MV-4-11 (cell line): ENCODE measurements at regions not wholly inside any gene's neighbourhood (a gene's known extent, or its start where the extent isn't known, plus 50 kb on each side); places are given as distances from the start of the nearest gene placed in this dataset.

Source experiments
- DNase-seq: peaks from one replicate; lab custom pipeline; 2025; lab: John Stamatoyannopoulos, UW

DNA sequence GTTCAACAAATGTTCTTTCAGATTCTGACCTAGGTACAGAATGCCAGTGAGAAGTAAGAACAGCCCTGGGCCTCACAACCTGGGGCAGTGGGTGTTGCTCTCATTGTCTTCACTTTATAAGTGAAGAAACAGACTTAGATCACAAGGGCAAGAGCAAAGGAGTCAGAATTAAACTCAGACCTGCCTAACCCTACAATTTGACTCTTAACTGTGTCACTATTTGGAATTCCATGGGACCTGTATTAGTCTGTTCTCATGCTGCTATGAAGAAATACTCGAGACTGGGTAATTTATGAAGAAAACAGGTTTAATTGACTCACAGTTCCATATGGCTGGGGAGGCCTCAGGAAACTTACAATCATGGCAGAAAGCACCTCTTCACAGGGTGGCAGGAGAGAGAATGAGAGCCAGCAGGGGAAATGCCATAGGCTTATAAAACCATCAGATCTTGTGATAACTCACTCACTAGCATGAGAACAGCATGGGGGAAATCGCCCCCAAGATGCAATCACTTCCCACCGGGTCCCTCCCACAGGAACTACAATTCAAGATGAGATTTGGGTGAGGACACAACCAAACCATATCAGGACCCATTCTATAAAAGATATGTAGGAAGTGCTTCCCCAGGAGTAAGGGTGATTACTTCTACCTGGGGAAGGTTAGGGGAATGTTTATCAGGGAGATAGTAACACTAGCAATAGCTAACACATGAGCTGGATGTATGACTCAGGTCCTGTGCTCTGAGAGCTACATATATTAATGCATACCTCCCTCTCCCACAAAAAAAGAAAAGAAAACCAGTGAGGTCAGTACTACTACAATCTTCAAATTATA lies 270.1 kb downstream of the SOX9 start:
- DNase-seq: no peak

DNA sequence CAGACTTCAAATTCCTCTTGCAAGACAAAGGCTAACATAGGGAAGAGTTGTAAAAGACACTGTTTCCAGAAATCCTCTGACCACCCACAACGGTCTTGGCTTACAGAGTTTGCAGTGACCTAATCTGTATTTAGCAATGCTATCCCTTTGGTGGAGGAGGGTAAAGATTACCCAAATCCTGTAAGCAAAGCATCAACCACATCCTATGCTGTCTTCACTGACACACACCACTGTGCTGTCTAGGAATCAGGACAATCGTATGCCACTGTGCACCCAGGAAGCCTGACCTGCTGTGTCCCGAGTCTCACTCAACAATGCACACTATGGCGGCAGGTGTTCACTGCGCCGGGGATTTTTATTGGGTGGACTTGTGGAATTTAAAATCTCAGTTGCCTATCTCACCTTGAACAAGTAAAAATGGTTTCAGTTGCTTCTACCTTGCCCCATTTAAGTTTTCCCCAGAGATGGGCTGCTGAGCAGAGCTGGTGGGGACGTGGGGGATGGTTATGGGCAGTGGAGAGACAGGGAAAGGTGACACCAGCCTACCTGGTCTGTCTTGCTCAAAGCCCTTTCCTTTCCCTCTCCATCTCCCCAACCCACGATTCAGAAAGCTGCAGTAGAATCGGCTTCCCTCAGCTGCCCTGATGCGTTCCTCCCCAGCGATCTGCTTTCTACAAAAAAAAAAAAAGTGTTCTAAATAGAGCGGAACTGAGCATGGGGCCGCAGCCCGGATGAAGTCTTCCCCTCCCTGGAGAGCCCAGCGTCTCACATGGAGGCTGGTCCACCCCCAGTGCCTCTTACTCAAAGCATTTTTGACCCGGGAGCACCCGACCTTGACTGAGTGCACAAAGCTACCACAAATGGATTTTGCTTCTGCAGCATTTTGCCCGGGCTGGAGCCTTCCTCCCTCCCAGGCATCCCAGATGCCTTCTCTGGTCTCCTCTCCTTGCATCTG lies 271.5 kb downstream of the SOX9 start:
- peak; percentile 86 for DNase-seq

DNA sequence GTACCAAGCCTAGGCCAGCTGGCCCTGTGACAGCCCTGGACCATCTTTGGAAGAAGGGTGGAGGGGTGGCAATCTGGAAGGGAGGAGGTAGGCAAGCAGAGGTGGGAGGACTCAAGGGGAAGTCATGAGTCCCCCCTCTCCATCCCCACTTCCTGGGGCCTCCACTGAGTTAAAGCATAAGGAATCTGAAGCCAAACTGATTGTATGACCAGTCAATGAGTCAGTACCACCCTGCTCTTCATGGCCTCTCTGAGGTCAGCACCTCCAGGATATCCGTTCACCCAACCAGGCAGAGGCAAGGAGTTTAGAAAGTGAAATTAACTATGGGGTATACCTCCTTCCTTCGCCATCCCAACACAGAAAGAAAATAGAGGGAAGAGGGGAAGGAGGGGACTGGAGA lies 272.7 kb downstream of the SOX9 start:
- peak; percentile 52 for DNase-seq

GRCh38 chr17:72394531-72394930 lies 273.7 kb downstream of the SOX9 start:
- DNase-seq: no peak

GRCh38 chr17:72396121-72396520 lies 275.3 kb downstream of the SOX9 start:
- no peak for DNase-seq

- DNase-seq: no peak
These were observed 276.4 kb downstream of the SOX9 start for GRCh38 chr17:72397223-72397667.

DNA sequence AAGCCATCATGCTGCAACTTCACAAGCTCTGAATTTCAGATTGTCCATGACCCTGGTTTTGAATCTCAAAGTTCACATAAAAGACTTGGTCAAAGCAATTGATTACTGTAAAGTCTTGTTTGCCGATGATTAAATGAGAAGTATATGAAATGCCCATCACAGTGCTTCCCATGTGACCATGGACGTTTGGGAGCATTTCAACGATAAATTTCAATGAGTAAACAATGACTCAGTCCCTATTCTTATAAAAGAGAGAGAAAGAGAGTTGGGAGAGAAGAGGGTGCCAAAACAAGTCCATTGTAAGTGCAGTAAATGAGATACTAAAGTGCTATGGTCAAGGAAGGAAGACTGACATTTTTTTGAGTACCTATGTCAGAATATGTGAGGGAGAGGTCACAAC lies 276.9 kb downstream of the SOX9 start:
- DNase-seq: no peak

DNA sequence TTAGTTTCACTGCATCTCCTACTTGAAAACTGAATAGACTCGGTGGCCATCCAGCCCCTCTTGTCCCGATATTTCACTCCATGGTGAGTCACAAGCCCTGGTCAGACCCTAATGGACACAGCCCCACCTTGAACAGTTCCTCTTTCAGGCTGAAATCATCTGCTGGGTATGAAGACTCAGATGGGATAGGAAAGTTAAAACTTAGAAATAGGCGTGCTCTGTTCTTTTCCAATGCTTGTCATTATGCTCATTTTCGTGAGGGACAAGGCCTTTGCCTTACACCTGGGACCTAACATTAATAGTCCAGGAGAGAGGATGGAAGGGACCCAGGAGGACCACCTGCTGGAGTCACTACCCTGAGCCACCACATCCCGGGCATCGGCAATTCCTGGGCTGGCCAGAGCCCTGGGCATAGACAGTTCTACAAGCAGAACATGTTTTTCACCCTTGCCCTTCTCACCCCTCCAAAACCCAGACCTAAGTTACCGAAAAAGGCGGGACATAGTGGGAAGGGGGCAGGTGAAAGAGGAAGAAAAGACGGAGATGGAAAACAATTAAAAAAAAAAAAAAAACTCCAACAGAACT lies 278.3 kb downstream of the SOX9 start:
- no peak for DNase-seq

GRCh38 chr17:72399608-72400487 lies 279.0 kb downstream of the SOX9 start:
- no peak for DNase-seq

- DNase-seq: no peak
These were observed 279.6 kb downstream of the SOX9 start for GRCh38 chr17:72400488-72400827.

DNA sequence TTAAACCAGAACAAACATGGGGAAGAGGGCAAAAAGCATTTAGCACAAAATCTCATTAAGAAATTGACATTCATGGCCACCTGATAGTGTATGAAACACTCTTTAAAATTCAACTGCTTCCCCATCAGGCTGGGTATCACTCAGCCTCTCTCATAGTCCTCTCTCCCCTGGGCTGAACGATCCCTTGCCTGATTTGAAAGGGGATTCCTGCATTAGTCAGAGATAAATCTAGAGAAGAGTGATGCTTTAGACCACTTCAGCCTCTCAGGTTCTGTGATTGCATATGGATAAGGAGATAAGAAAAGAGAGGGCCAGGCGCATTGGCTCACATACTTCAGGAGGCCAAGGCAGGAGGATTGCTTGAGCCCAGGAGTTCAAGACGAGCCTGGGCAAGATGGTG lies 280.0 kb downstream of the SOX9 start:
- no peak for DNase-seq

- no peak for DNase-seq
These were observed 281.3 kb downstream of the SOX9 start for GRCh38 chr17:72401883-72402726.

- no peak for DNase-seq
These were observed 281.9 kb downstream of the SOX9 start for GRCh38 chr17:72402727-72403210.

DNA sequence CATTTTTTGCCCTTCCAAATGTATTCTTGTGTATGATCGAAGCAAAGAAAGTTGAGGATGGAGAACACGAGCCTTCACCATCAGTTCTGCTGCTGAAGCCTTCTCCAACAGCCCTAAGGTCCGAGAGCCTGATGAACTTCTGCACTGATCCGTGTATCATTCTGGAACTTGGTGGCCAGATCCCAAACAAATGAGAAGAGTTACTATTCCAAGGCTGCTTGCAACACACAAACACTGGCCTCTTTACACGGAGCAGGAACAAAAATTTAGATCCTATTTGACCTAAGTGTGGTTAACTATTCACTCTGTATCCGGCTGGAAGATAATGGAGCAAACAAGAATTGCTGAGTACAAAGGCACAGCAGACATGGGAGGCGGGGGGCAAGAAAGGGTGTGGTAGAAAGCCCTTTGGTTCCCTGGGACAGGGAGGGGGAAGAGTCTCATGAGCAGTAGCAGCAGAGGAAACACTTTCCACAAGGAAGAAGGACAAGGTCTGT lies 282.9 kb downstream of the SOX9 start:
- no peak for DNase-seq

DNA sequence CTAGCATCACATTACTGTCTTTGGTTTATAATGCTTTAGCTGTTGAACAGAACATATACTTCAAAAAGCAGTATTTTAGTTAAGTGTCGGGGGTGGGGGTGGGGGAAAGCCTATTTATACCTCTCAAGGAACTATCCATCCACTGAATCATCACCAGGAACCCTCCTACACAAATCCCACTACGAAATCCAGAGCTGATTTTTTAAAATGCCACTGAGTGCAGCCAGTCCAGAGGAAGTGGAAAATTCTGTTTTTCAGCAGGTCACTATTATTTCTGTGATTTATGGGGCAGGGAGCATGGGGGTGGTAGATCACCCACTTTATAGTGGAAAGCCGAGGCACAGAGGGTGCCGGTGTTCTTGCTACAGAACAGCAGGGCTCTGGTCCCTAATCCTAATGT lies 284.1 kb downstream of the SOX9 start:
- no peak for DNase-seq

DNA sequence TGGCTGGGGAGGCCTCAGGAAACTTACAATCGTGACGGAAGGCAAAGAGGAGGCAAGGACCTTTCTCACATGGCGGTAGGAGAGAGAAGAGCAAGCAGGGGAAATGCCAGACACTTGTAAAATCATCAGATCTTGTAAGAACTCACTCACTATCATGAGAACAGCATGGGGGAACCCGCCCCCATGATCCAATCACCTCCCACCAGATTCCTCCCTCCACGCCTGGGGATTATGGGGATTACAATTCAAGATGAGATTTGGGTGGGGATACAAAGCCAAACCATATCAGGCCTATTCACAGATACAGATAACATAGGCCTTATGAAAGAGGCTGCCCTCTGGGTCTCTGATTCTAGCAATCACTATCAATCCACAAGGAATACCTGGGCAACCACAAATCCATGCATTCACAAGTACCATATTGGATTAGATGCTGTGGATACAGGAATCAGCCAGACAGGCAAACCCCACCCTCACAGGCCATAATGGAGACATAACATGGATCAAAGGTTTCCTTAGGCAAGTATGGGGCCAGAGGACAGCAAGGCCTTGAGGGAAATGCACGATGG lies 284.9 kb downstream of the SOX9 start:
- no peak for DNase-seq

DNA sequence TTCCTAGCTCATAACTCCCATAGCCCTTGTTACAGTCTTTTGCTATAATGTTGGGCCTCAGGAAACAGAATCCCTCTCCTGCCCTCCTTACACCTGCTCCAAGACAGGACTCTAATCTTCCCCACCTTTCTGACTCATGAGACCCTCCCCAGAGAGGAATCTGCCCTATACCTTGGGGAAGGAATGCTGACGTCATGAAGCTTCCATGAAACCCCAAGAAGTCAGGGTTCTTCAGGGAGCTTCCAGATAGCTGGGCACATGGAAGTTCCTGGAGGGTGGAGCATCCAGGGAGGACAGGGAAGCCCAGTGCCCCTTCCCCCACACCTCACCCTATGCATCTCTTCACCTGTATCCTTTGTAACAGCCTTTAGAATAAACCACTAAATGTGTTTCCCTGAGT lies 285.7 kb downstream of the SOX9 start:
- no peak for DNase-seq

GRCh38 chr17:72407336-72407909 lies 286.6 kb downstream of the SOX9 start:
- DNase-seq: peak; percentile 61

- DNase-seq: no peak
These were observed 287.1 kb downstream of the SOX9 start for GRCh38 chr17:72407931-72408330.

GRCh38 chr17:72408641-72409040 lies 287.8 kb downstream of the SOX9 start:
- no peak for DNase-seq
